Loucy (cell line): ENCODE measurements at regions not wholly inside any gene's neighbourhood (a gene's known extent, or its start where the extent isn't known, plus 50 kb on each side); places are given as distances from the start of the nearest gene placed in this dataset.
"Not testable (repeated sequence)": the region's sequence is repeated elsewhere in the genome, so short reads cannot be mapped to it uniquely, and the experiment has no call there.

ENCODE experiments used
- H2AFZ ChIP-seq: fragments of 200-600 bp; sonication (generic); 2 replicates; pipeline ENCODE4 v1.6.0; 2016; ENCODE audit warnings: antibody characterized with exemption, mild to moderate bottlenecking, low read length, moderate library complexity
- H3F3A ChIP-seq: fragments of 200-600 bp; 2 replicates; pipeline ENCODE4 v1.6.0; 2016; ENCODE audit warnings: antibody characterized with exemption, low read depth, mild to moderate bottlenecking
- H3K27me3 ChIP-seq: fragments of 200-600 bp; sonication (generic); 2 replicates; pipeline ENCODE4 v1.6.1; 2014; ENCODE audit warnings: low read length, mild to moderate bottlenecking; ENCODE audit not compliant: insufficient read depth, poor library complexity, severe bottlenecking
- H3K36me3 ChIP-seq: fragments of 200-600 bp; sonication (generic); 2 replicates; pipeline ENCODE4 v1.6.1; 2016; ENCODE audit warnings: low read length; ENCODE audit not compliant: insufficient read depth
- H3K4me1 ChIP-seq: fragments of 200-600 bp; sonication (generic); 2 replicates; pipeline ENCODE4 v1.5.1; 2014; ENCODE audit warnings: low read length, mild to moderate bottlenecking; ENCODE audit not compliant: insufficient read depth, poor library complexity, severe bottlenecking
- H3K4me2 ChIP-seq: fragments of 200-600 bp; sonication (generic); 2 replicates; pipeline ENCODE4 v1.6.0; 2014; ENCODE audit warnings: antibody characterized with exemption, low read length, low read depth, mild to moderate bottlenecking; ENCODE audit not compliant: poor library complexity, severe bottlenecking
- H3K4me3 ChIP-seq: fragments of 200-600 bp; sonication (generic); 2 replicates; pipeline ENCODE4 v1.5.1; 2014; ENCODE audit warnings: low read length, mild to moderate bottlenecking, mixed read lengths; ENCODE audit not compliant: poor library complexity, severe bottlenecking
- H3K79me2 ChIP-seq: fragments of 200-600 bp; sonication (generic); 2 replicates; pipeline ENCODE4 v1.6.1; 2014; ENCODE audit warnings: low read length; ENCODE audit not compliant: insufficient read depth
- H3K9ac ChIP-seq: fragments of 200-600 bp; sonication (generic); 2 replicates; pipeline ENCODE4 v1.6.0; 2014; ENCODE audit warnings: mild to moderate bottlenecking, low read depth, low read length, moderate library complexity; ENCODE audit not compliant: poor library complexity, severe bottlenecking
- H3K9me2 ChIP-seq: fragments of 200-600 bp; sonication (generic); replicated peaks from 2 replicates; pipeline ENCODE4 v1.6.1; 2016; ENCODE audit warnings: low read depth, low read length, mixed read lengths
- H3K9me3 ChIP-seq: fragments of 200-600 bp; sonication (generic); 2 replicates; pipeline ENCODE4 v1.6.1; 2014; ENCODE audit warnings: mild to moderate bottlenecking, antibody characterized with exemption, low read length, low read depth; ENCODE audit not compliant: insufficient read depth
- H4K20me1 ChIP-seq: fragments of 200-600 bp; sonication (generic); 2 replicates; pipeline ENCODE4 v1.6.0; 2014; ENCODE audit warnings: antibody characterized with exemption, low read length, mild to moderate bottlenecking; ENCODE audit not compliant: insufficient read depth, poor library complexity, severe bottlenecking
- EZH2phosphoT487 ChIP-seq: fragments of 200-600 bp; IDR thresholded peaks from 2 replicates; pipeline ENCODE4 v1.6.1; 2018; ENCODE audit warnings: antibody characterized with exemption, mild to moderate bottlenecking, moderate library complexity, borderline replicate concordance
- TF ChIP-seq, protein P1 (sequence below): fragments of 200-600 bp; sonication (generic); conservative IDR thresholded peaks from 2 replicates; pipeline ENCODE4 v1.5.1; 2014; ENCODE audit warnings: mild to moderate bottlenecking, antibody characterized with exemption, low read length

DNA sequence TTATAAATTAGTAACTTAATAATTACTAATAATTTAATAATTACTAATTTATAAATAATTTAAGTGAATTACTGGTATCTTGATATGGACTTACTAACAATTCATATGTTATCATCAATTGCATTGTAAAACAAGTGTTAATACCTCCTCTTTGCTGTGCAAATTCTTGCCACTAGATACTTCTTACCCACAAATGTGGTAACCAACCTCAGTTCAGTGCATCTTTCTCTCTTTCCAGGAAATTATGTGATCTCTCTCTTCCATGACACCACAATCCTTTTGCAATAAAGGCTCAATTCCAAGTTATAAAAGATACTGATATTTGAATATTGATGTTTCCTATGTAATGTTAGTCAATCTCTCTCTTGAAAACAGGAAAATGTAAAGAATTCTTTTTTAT is 408.6 kb upstream of the MIR17HG start:
- no peaks in the 10 kb centered on the region for H3K9me2 ChIP-seq

DNA sequence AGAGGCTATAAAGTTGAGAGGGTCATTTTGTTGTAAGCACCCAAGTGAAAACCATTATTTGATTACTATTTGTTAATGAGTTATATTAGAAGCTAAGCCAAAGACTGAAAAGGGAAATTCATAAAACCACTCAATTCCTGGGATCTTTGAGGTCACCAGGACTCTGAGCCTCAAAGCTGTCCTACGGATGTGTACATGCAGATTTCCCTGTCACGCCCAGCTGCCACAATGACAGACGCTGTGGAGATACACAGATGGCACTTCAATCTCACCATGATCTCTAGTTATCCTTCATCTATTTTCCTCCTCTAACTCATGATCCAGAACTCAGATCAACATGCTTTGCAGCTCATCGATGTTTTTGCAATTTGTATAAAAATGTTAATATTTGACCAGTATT is 403.5 kb upstream of the MIR17HG start:
- TF ChIP-seq EZH2phosphoT487 = no peak
- TF ChIP-seq, protein P1, sequence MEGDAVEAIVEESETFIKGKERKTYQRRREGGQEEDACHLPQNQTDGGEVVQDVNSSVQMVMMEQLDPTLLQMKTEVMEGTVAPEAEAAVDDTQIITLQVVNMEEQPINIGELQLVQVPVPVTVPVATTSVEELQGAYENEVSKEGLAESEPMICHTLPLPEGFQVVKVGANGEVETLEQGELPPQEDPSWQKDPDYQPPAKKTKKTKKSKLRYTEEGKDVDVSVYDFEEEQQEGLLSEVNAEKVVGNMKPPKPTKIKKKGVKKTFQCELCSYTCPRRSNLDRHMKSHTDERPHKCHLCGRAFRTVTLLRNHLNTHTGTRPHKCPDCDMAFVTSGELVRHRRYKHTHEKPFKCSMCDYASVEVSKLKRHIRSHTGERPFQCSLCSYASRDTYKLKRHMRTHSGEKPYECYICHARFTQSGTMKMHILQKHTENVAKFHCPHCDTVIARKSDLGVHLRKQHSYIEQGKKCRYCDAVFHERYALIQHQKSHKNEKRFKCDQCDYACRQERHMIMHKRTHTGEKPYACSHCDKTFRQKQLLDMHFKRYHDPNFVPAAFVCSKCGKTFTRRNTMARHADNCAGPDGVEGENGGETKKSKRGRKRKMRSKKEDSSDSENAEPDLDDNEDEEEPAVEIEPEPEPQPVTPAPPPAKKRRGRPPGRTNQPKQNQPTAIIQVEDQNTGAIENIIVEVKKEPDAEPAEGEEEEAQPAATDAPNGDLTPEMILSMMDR = no peak
- no peaks in the 10 kb centered on the region for H3K4me1 ChIP-seq
- H3K9me2 ChIP-seq = no peaks in the 10 kb centered on the region
- H3K4me3 ChIP-seq = no peak overlapping the region
- no peak overlapping the region for H2AFZ ChIP-seq
- no peaks in the 10 kb centered on the region for H3K79me2 ChIP-seq
- no peaks in the 10 kb centered on the region for H3K27me3 ChIP-seq
- H3K9me3 ChIP-seq = no peaks in the 10 kb centered on the region
- no peaks in the 10 kb centered on the region for H3F3A ChIP-seq
- H3K36me3 ChIP-seq = no peaks in the 10 kb centered on the region
- no peak overlapping the region for H3K9ac ChIP-seq
- H4K20me1 ChIP-seq = no peaks in the 10 kb centered on the region
- H3K4me2 ChIP-seq = no peak overlapping the region

More for the DNA sequence above, 408.6 kb upstream of the MIR17HG start:
- H4K20me1 ChIP-seq = no peaks in the 10 kb centered on the region
- no peaks in the 10 kb centered on the region for H3F3A ChIP-seq
- H3K4me2 ChIP-seq = no peak overlapping the region
- no peak overlapping the region for H2AFZ ChIP-seq
- no peak for TF ChIP-seq EZH2phosphoT487
- TF ChIP-seq, protein P1 = no peak
- H3K79me2 ChIP-seq = no peaks in the 10 kb centered on the region
- no peak overlapping the region for H3K4me3 ChIP-seq
- H3K27me3 ChIP-seq = no peaks in the 10 kb centered on the region
- H3K36me3 ChIP-seq = no peaks in the 10 kb centered on the region
- H3K9ac ChIP-seq = no peak overlapping the region
- no peaks in the 10 kb centered on the region for H3K9me3 ChIP-seq
- H3K4me1 ChIP-seq = no peaks in the 10 kb centered on the region

GRCh38 chr13:90945146-90945545 is 402.3 kb upstream of the MIR17HG start:
- not testable (repeated sequence) for H2AFZ ChIP-seq, H3K36me3 ChIP-seq, H3K79me2 ChIP-seq, H3K9me3 ChIP-seq, H4K20me1 ChIP-seq, H3K9me2 ChIP-seq, H3F3A ChIP-seq, H3K27me3 ChIP-seq, H3K4me3 ChIP-seq, H3K4me1 ChIP-seq, H3K4me2 ChIP-seq, H3K9ac ChIP-seq

DNA sequence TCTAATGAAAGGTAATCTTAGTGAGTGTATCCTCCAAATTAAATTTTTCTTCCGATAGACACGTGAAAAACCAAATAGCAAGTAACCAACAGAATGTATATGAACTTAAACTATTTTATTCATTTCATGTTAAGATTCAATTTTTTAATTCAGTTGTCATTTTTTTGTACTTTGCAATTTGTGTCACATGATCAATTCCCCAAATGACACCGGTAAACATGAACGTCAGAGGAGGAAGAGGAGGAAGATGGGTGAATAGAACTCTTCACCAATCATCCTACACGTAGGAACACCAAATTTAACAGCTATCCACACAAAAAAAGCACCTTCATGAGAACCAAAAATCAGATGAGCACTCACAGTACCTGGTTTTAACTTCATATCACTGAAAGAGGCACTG is 401.4 kb upstream of the MIR17HG start:
- not testable (repeated sequence) for H3K4me2 ChIP-seq, H3K36me3 ChIP-seq, H3K9me2 ChIP-seq, H3K9me3 ChIP-seq, H4K20me1 ChIP-seq, H2AFZ ChIP-seq, H3K79me2 ChIP-seq, H3K4me3 ChIP-seq, H3K9ac ChIP-seq, H3K4me1 ChIP-seq, H3K27me3 ChIP-seq, H3F3A ChIP-seq
